Sigmoid colon (tissue), 6 donors: ENCODE measurements at regions not wholly inside any gene's neighbourhood (a gene's known extent, or its start where the extent isn't known, plus 50 kb on each side); places are given as distances from the start of the nearest gene placed in this dataset.

Experiments used
- DNase-seq: peaks from one replicate; pipeline ENCODE4 v3.0.0-alpha.2; 2019
- H3K27ac ChIP-seq, 4 donors: fragments of 200-600 bp; sonication (generic); one replicate each; pipeline ENCODE4 v1.5.1; 2016 to 2019; ENCODE audit warnings: mild to moderate bottlenecking in 1 of 4
- H3K27me3 ChIP-seq, 3 donors: fragments of 200-600 bp; sonication (generic); one replicate each; pipeline ENCODE4 v1.5.1; 2019; ENCODE audit warnings: mild to moderate bottlenecking in 1 of 3
- H3K36me3 ChIP-seq, 4 donors: fragments of 200-600 bp; sonication (generic); one replicate each; pipeline ENCODE4 v1.5.1; 2016 to 2019
- H3K4me1 ChIP-seq, 4 donors: fragments of 200-600 bp; sonication (generic); one replicate each; pipeline ENCODE4 v1.5.1; 2017 to 2019
- H3K4me3 ChIP-seq, 4 donors: fragments of 200-600 bp; sonication (generic); one replicate each; pipeline ENCODE4 v1.5.1; 2017 to 2019; ENCODE audit warnings: mild to moderate bottlenecking in 2 of 4, moderate library complexity in 1 of 4
- H3K9me3 ChIP-seq, 4 donors: fragments of 200-600 bp in 3 of 4; sonication (generic) in 3 of 4; one replicate each; pipeline versions ENCODE4 v1.5.1 to v1.6.1; 2013 to 2019
- CTCF ChIP-seq, 4 experiments: fragments of 450-650 bp in 3 of 4; fragments of 200-600 bp in 1 of 4; IDR thresholded peaks; one replicate each; pipeline ENCODE4 v1.5.1; 2016 to 2019; ENCODE audit warnings: antibody characterized with exemption in 4 of 4, mild to moderate bottlenecking in 3 of 4, moderate library complexity in 2 of 4
- EP300 ChIP-seq, 4 donors: sonication (generic); formaldehyde crosslinking; IDR thresholded peaks; one replicate each; pipeline ENCODE4 v1.6.1; 2017; ENCODE audit warnings: antibody characterized with exemption in 4 of 4
- POLR2A ChIP-seq, 2 donors: fragments of 450-650 bp; IDR thresholded peaks; one replicate each; pipeline ENCODE4 v1.6.1; 2016; ENCODE audit warnings: antibody characterized with exemption in 2 of 2, mild to moderate bottlenecking in 2 of 2, moderate library complexity in 2 of 2
- POLR2AphosphoS5 ChIP-seq, 4 donors: sonication (generic); formaldehyde crosslinking; IDR thresholded peaks; one replicate each; pipeline ENCODE4 v1.6.1; 2017; ENCODE audit warnings: antibody characterized with exemption in 4 of 4
- WGBS, 2 donors: extraction: QIAGEN DNeasy Blood & Tissue Kit; methylation state at CpG; one replicate each; pipeline ENCODE4 v1.1.7; 2013; 5-methylcytosine and 5-hydroxymethylcytosine counted together
- intact Hi-C: fragments of 100-400 bp; cut with DNase I; formaldehyde crosslinking; loops from one replicate; pipeline ENCODE4 v1.15.1; 2023
- donor health status: healthy with polysubstance abuse.
- donor health status: healthy.

DNA sequence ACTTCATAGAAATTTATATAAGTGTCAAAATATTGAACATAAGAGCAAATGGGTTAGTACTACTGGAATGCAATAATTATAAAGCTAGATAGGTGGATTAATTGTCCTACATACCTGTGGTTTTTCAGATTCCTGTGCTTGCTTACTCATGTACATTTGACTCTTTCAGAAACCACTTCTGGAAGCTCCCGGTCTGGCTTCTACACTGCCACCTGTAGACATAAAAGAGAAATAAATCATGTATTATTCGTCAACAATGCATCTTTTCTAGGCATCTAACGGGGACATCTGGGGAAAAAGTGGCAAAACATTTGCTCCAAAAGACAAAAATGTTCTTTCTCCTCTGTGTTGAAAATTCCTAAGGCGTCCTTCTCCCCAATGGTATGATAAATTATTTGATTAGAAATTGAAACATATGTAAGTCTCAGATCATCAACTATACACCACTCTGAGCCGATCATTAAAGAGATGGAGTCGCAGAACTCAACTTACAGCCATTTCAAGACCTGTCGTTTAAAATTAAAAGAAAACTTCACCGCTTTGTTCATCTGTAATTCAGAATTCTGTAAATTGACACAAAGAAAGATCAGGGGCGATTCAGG lies 648.7 kb upstream of the DIPK2B start:
- WGBS, 2 donors = 7 to 14% methylated on average over 9 of the region's 9 CpGs
- Histone ChIP-seq H3K36me3 (no peaks in the 10 kb centered on the region), H3K27me3 (peaks cover 0 to 11% (median 7%) of the 10 kb centered on the region in 3 donors), H3K4me3 (no peak overlapping the region), H3K27ac (no peak overlapping the region), H3K4me1 (peaks cover 0 to 6% (median 0%) of the 10 kb centered on the region in 4 donors), H3K9me3 (no peaks in the 10 kb centered on the region)
- TF ChIP-seq CTCF (IDR thresholded peaks at IDR 0.05) (no peak), EP300 (IDR thresholded peaks at IDR 0.05) (no peak), POLR2A (IDR thresholded peaks at IDR 0.05) (no peak), POLR2AphosphoS5 (IDR thresholded peaks at IDR 0.05) (no peak)
- no peak for DNase-seq
- intact Hi-C loops = no loop called here

GRCh38 chrX:45847961-45848360 lies 647.3 kb upstream of the DIPK2B start:
- intact Hi-C loops = no loop called here
- Histone ChIP-seq H3K36me3 (no peaks in the 10 kb centered on the region), H3K9me3 (no peaks in the 10 kb centered on the region), H3K27me3 (peaks cover 0 to 11% (median 7%) of the 10 kb centered on the region in 3 donors), H3K4me3 (no peak overlapping the region), H3K4me1 (peaks cover 0 to 6% (median 0%) of the 10 kb centered on the region in 4 donors), H3K27ac (no peak overlapping the region)
- no peak for DNase-seq
- 94% methylated on average over 5 of the region's 5 CpGs for WGBS, 2 donors
- TF ChIP-seq POLR2AphosphoS5 (IDR thresholded peaks at IDR 0.05) (no peak), CTCF (IDR thresholded peaks at IDR 0.05) (no peak), POLR2A (IDR thresholded peaks at IDR 0.05) (no peak), EP300 (IDR thresholded peaks at IDR 0.05) (no peak)

GRCh38 chrX:45846328-45846727 lies 645.7 kb upstream of the DIPK2B start:
- no peak for DNase-seq
- peaks cover 0 to 6% (median 0%) of the 10 kb centered on the region in 4 donors for H3K4me1 ChIP-seq
- H3K36me3 ChIP-seq = no peaks in the 10 kb centered on the region
- no peak overlapping the region for H3K27ac ChIP-seq
- TF ChIP-seq EP300 (IDR thresholded peaks at IDR 0.05) (no peak), POLR2AphosphoS5 (IDR thresholded peaks at IDR 0.05) (no peak), CTCF (IDR thresholded peaks at IDR 0.05) (no peak), POLR2A (IDR thresholded peaks at IDR 0.05) (no peak)
- no peak overlapping the region for H3K4me3 ChIP-seq
- intact Hi-C loops = no loop called here
- peaks cover 0 to 11% (median 4%) of the 10 kb centered on the region in 3 donors for H3K27me3 ChIP-seq
- no peaks in the 10 kb centered on the region for H3K9me3 ChIP-seq
- WGBS, 2 donors = 96 to 99% methylated on average over 5 of the region's 5 CpGs

DNA sequence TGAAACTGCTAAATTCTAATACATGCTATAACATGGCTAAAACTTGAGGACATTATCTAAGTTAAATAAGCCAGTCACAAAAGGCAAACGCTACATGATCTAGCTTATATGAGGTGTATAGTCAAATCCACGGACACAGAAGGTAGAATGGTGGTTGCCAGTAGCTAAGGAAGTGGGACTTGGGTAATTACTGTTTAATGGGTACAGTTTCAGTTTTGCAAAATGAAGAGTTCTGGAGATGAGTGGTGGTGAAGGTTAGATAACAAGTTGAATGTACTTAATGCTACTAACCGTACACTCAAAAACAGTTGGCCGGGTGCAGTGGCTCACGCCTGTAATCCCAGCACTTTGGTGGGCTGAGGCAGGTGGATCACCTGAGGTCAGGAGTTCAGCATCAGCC lies 644.5 kb upstream of the DIPK2B start:
- no peaks in the 10 kb centered on the region for H3K4me1 ChIP-seq
- intact Hi-C loops = no loop called here
- TF ChIP-seq CTCF (IDR thresholded peaks at IDR 0.05) (no peak), POLR2AphosphoS5 (IDR thresholded peaks at IDR 0.05) (no peak), EP300 (IDR thresholded peaks at IDR 0.05) (no peak), POLR2A (IDR thresholded peaks at IDR 0.05) (no peak)
- no peaks in the 10 kb centered on the region for H3K36me3 ChIP-seq
- no peak overlapping the region for H3K4me3 ChIP-seq
- no peak for DNase-seq
- H3K9me3 ChIP-seq = no peaks in the 10 kb centered on the region
- peaks cover 0 to under 1% (median 0%) of the 10 kb centered on the region in 3 donors for H3K27me3 ChIP-seq
- WGBS, 2 donors = 88 to 96% methylated on average over 5 of the region's 5 CpGs
- H3K27ac ChIP-seq = no peak overlapping the region

DNA sequence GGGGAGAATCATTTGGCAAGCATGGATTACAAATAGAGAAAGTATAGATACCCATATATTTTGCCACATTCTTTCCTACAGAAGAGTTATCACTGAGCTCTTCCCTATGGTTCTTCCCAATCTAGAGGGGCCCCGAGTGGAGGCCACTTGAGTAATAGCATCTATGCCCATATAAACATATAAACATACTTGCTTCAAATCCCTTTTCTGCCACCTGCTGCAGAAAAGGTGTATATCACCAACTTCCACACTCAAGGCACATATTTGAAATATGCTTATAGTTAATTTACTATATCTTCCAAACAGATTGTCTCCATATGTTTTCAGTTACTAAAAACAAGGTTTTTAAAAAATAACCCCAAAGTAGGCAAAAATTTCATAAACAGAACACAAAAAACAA lies 642.8 kb upstream of the DIPK2B start:
- H3K27me3 ChIP-seq = no peaks in the 10 kb centered on the region
- no peak overlapping the region for H3K27ac ChIP-seq
- no peaks in the 10 kb centered on the region for H3K9me3 ChIP-seq
- DNase-seq = no peak
- TF ChIP-seq POLR2A (IDR thresholded peaks at IDR 0.05) = no peak
- TF ChIP-seq POLR2AphosphoS5 (IDR thresholded peaks at IDR 0.05) = no peak
- no peak for TF ChIP-seq EP300 (IDR thresholded peaks at IDR 0.05)
- TF ChIP-seq CTCF (IDR thresholded peaks at IDR 0.05) = no peak
- no peaks in the 10 kb centered on the region for H3K36me3 ChIP-seq
- 35 to 48% methylated on average over 1 of the region's 1 CpG for WGBS, 2 donors
- H3K4me1 ChIP-seq = no peaks in the 10 kb centered on the region
- intact Hi-C loops = no loop called here
- H3K4me3 ChIP-seq = no peak overlapping the region
